ENCODE measurements at regions not wholly inside any gene's neighbourhood (a gene's known extent, or its start where the extent isn't known, plus 50 kb on each side); places are given as distances from the start of the nearest gene placed in this dataset.

DNA sequence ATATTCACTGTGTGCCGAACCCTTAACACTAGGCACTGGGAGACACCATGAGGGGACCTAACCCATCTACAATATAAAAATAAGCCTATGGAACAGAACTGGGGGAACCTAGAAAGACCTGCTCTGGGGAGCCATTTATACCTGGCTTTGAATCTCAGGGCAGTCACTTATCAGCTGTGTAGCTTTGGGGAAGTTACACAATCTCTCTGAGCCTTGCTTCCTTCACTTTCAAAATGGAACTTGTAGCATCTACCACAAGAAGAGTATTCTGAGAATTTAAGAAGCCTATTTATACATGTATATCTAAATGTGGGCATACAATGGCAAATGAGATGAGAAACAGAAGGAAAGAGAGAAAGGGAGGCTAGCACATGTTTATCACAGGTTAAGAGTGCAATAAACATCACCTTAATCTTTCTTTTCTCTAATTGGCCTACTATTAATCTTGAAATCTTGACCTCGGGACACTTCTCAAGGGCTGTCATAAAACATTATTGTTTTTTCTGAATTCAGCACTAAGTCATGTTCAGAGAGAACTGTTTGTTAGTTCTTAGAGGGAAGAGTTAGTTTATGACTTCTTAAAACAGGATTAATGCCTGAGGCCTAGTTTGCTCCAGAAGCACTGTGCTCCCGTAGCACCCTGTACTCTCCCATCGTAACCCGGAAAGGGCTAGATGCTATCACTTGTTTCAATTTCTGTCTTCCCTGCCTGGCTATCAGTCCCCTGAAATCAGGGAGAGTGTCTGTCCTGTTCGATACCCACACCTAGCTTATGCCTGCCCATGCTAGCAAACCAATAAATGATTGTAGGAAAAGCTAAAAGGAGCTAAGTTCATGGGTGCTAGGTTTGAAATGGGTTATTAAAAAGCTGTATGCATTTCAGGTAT is 606.4 kb upstream of the CLINT1 start:
- no peak overlapping the region for H3K4me3 ChIP-seq (ENCODE audit: low read depth, low read length)
- TF ChIP-seq CTCF (conservative IDR thresholded peaks at IDR 0.05; ENCODE audit: low read depth, low read length), result no peak
- no peak for DNase-seq (ENCODE audit: low read depth)

DNA sequence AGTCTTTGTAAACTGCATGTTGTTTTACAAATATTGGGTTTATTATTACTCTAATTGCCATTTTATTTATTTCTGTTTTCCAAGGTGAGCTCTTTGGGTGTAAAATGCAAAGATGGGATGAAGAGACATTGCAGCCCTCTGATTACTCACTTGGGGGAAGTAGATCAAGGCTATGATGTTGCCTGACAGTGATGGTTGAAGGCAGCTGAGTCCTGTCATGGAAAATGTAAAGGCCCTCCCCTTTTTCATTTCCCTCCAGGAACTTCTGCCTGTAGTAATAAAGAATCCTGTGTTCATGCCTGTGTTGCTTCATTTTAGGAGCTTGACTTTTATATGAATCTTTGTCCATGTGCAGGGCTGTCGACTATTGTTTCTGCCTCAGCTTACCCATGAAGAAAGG is 605.4 kb upstream of the CLINT1 start:
- no peak for TF ChIP-seq CTCF (conservative IDR thresholded peaks at IDR 0.05; ENCODE audit: low read depth, low read length)
- DNase-seq (ENCODE audit: low read depth), result no peak
- H3K4me3 ChIP-seq (ENCODE audit: low read depth, low read length), result no peak overlapping the region

- no peak for TF ChIP-seq CTCF (conservative IDR thresholded peaks at IDR 0.05; ENCODE audit: low read depth, low read length)
- no peak overlapping the region for H3K4me3 ChIP-seq (ENCODE audit: low read depth, low read length)
- DNase-seq (ENCODE audit: low read depth), result no peak
Measured at GRCh38 chr5:158463938-158464337, 605.0 kb upstream of the CLINT1 start.

DNA sequence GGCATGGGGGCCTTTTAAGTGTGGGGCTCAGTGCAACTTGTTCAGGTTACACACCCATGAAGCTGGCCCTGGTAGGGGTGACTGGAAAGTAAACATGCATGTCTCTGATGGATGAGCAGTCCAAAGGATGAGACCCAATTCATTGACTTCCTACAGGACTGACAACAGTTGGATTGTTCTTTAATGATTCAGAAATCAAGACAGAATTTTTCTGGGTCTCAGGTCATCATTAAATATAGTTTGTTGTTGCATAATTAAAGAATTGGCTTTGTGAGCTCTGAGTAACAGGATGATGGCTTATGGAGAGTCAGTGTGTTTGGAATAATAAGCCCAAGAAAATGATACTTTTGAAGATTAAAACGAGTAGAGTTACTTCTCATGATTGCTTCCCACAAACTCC is 604.2 kb upstream of the CLINT1 start:
- no peak for DNase-seq (ENCODE audit: low read depth)
- no peak overlapping the region for H3K4me3 ChIP-seq (ENCODE audit: low read depth, low read length)
- no peak for TF ChIP-seq CTCF (conservative IDR thresholded peaks at IDR 0.05; ENCODE audit: low read depth, low read length)

- H3K4me3 ChIP-seq (ENCODE audit: low read depth, low read length), result no peak overlapping the region
- DNase-seq (ENCODE audit: low read depth), result no peak
- no peak for TF ChIP-seq CTCF (conservative IDR thresholded peaks at IDR 0.05; ENCODE audit: low read depth, low read length)
Measured at GRCh38 chr5:158462349-158463114, 603.6 kb upstream of the CLINT1 start.

- no peak overlapping the region for H3K4me3 ChIP-seq (ENCODE audit: low read depth, low read length)
- TF ChIP-seq CTCF (conservative IDR thresholded peaks at IDR 0.05; ENCODE audit: low read depth, low read length), result no peak
- no peak for DNase-seq (ENCODE audit: low read depth)
Measured at GRCh38 chr5:158461240-158461854, 602.4 kb upstream of the CLINT1 start.
